GM13976 (cell line): ENCODE measurements at regions not wholly inside any gene's neighbourhood (a gene's known extent, or its start where the extent isn't known, plus 50 kb on each side); places are given as distances from the start of the nearest gene placed in this dataset.

ENCODE experiments used
- DNase-seq: peaks from one replicate; pipeline ENCODE4 v3.0.0; 2012; ENCODE audit warnings: low spot score
- in situ Hi-C: fragments of 300-500 bp; cut with MboI; formaldehyde crosslinking; loops from one replicate; pipeline ENCODE4 v1.12.0; 2022; ENCODE audit warnings: low sequenced_read_pairs, mixed read lengths, inconsistent platforms; ENCODE audit not compliant: unreplicated experiment
- TF ChIP-seq, protein P1 (sequence below): IDR thresholded peaks from 2 replicates; pipeline ENCODE4 v1.5.1; 2012; ENCODE audit warnings: borderline replicate concordance, mild to moderate bottlenecking; ENCODE audit not compliant: insufficient read depth; ENCODE audit errors: extremely low read depth, missing control alignments, control extremely low read depth

DNA sequence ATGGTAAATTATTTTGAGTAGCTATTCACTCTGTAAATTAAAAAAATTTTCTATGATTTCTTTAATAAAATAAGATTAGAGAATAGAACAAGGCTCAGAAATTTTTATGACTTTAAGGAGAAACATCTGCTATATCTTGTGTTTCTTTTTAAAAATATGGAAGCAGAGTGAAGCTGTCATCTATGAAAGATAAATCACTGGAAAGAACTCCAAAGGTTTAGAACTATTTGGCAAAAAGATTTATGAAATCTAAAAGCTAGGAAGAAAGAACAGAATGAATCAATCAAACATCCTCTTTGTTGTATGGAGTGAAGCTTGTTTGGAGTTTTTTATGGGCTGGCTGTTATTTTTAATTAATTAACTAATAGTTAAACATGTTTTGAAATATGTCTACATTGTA, 89.8 kb upstream of the ACTBL2 start:
- DNase-seq = no peak
- in situ Hi-C loops = no loop called here
- TF ChIP-seq, protein P1, sequence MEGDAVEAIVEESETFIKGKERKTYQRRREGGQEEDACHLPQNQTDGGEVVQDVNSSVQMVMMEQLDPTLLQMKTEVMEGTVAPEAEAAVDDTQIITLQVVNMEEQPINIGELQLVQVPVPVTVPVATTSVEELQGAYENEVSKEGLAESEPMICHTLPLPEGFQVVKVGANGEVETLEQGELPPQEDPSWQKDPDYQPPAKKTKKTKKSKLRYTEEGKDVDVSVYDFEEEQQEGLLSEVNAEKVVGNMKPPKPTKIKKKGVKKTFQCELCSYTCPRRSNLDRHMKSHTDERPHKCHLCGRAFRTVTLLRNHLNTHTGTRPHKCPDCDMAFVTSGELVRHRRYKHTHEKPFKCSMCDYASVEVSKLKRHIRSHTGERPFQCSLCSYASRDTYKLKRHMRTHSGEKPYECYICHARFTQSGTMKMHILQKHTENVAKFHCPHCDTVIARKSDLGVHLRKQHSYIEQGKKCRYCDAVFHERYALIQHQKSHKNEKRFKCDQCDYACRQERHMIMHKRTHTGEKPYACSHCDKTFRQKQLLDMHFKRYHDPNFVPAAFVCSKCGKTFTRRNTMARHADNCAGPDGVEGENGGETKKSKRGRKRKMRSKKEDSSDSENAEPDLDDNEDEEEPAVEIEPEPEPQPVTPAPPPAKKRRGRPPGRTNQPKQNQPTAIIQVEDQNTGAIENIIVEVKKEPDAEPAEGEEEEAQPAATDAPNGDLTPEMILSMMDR = no peak

DNA sequence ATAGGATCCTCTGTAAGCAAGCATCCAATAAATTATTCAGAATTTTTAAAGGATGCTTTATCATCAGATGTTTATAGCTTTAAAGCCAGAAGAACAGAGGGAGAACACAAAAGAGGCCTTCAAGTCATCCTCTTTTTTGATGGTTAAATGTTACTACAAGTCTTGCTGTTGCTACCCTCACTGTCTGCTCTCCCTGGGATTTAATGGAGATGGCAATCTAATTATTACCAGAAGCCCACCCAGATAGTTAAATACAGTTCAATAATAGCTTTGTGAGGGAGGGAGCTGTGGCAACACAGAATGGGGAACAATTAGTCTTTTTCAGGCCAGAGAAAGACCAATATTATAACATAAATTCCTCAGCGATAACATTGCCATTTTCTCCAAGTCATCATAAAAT, 87.0 kb upstream of the ACTBL2 start:
- in situ Hi-C loops = no loop called here
- TF ChIP-seq, protein P1 = no peak
- DNase-seq = no peak

DNA sequence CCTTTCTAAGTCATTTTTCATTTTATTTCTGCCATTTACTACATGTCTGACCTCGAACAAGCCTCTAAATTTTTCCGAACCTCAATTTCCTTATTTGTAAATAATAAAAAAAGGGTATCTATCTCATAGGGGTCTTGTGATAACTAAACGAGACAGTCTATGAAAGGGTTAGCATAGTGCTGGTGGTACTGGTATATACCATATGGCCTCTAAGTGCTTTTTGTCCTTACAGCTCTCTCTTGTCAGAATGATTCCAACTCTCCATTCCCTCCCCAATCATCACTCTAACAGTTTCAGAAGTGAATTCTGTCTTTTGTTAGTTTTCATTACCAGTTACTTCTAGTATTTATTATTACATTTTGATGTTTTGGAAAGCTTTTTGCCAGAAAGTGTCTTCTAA, 85.5 kb upstream of the ACTBL2 start:
- in situ Hi-C loops = no loop called here
- TF ChIP-seq, protein P1 = no peak
- no peak for DNase-seq

DNA sequence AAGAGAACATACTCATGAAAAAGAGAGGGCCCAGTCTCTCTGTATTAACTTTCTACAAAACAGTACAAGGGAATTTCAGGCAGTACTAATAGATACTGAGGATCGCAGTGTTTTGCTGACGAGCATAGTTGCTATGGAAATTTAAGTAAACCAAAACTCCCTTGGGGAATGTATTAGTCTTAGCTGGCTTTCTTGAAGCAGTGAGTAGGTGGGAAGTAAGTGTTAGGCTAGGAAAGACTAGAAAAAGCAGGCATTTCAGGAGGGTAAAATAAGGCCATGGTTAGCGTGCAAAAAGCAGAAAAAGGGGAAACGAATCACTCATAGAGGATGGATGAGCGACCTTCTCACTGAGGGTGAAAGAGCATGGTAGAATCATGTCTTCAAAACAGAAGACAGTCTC, 84.3 kb upstream of the ACTBL2 start:
- in situ Hi-C loops = no loop called here
- TF ChIP-seq, protein P1 = no peak
- DNase-seq = no peak

DNA sequence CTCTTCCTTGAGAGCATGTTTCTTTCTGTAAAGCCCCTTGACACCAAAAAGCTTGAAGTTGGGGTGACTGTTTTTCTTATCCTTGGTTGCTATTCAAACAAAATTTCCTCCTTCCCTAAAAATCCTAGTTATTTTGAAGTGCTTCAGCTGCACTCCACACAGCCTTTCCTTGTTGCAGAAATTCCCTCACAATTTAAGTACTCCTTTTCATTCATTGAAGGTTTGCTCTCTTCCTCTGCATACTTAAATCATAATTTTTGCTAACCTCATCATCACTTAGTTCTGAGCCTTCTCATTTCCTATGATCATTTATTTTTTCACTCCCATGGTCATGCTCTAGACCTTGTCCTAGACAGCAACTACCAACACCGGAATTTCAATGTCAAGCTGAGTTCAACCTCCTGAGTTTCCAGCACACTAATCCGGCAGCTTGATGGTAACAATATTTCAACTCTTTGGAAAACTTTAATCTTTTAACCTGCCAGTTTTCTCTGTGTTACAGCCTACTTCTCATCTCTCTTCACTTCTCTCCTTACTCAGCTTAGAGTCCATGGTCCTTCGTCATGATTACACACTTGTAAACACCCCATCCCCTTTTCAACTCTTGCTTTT, 78.7 kb upstream of the ACTBL2 start:
- in situ Hi-C loops = no loop called here
- DNase-seq = no peak
- TF ChIP-seq, protein P1 = no peak

DNA sequence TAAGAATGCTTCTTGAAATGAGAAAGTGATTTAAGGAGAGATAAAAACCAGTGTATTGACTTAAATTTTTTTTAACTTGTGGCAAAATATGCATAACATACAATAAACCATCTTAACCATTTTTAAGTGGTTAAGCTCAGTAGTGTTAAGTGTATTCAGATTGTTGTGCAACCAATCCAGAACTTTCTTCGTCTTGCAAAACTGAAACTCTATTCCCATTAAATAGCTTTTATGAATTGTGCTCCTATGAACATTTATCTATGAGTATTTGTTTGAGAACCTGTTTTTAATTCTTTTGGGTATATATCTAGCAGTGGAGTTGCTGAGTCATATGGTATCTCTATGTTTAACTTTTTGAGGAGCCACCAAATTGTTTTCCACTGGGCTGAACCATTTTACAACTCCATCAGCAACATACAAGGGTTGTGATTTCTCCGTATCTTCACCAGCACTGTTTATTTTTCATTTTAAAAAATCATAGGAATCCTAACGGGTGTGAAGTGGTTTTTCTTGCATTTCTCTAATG, 76.6 kb upstream of the ACTBL2 start:
- TF ChIP-seq, protein P1 = no peak
- no peak for DNase-seq
- in situ Hi-C loops = no loop called here
